Astrocyte of the spinal cord (primary cell): ENCODE measurements at regions not wholly inside any gene's neighbourhood (a gene's known extent, or its start where the extent isn't known, plus 50 kb on each side); places are given as distances from the start of the nearest gene placed in this dataset.

ENCODE experiments used
- DNase-seq: peaks from one replicate; pipeline ENCODE4 v3.0.0; 2011; ENCODE audit warnings: low read depth, low spot score
- H3K4me3 ChIP-seq: 2 replicates; pipeline ENCODE4 v1.5.1; 2011; ENCODE audit warnings: low read depth, mild to moderate bottlenecking, low read length, moderate library complexity
- in situ Hi-C: cut with HindIII; loops from 2 replicates; pipeline ENCODE4 v1.10.0; 2017; ENCODE audit warnings: low sequenced_read_pairs
- TF ChIP-seq, protein P1 (sequence below): IDR thresholded peaks from 2 replicates; pipeline ENCODE4 v1.5.1; 2012; ENCODE audit warnings: low read depth, mild to moderate bottlenecking, low read length, inconsistent platforms

DNA sequence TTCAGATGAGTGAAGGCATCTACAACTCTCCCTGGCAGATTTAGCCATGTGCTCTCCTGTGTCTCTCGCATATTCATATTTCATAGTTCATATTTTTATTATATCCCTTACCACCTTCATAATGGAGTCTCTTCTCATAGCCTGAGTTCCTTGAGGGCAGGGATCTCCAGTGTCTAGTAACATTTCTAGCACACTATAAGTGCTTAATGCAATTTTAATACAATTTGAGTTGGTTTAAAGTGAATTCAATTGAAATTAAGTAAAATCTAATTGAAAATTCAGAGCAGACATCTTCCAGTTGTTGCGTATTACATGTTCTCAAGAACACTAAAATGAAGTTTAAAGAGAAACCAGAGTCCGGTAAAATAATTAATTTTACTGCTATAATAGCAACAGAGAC, 163.6 kb upstream of the GNAI1 start:
- no peak overlapping the region for H3K4me3 ChIP-seq
- TF ChIP-seq, protein P1, sequence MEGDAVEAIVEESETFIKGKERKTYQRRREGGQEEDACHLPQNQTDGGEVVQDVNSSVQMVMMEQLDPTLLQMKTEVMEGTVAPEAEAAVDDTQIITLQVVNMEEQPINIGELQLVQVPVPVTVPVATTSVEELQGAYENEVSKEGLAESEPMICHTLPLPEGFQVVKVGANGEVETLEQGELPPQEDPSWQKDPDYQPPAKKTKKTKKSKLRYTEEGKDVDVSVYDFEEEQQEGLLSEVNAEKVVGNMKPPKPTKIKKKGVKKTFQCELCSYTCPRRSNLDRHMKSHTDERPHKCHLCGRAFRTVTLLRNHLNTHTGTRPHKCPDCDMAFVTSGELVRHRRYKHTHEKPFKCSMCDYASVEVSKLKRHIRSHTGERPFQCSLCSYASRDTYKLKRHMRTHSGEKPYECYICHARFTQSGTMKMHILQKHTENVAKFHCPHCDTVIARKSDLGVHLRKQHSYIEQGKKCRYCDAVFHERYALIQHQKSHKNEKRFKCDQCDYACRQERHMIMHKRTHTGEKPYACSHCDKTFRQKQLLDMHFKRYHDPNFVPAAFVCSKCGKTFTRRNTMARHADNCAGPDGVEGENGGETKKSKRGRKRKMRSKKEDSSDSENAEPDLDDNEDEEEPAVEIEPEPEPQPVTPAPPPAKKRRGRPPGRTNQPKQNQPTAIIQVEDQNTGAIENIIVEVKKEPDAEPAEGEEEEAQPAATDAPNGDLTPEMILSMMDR: no peak
- no peak for DNase-seq
- in situ Hi-C loops: no loop called here

DNA sequence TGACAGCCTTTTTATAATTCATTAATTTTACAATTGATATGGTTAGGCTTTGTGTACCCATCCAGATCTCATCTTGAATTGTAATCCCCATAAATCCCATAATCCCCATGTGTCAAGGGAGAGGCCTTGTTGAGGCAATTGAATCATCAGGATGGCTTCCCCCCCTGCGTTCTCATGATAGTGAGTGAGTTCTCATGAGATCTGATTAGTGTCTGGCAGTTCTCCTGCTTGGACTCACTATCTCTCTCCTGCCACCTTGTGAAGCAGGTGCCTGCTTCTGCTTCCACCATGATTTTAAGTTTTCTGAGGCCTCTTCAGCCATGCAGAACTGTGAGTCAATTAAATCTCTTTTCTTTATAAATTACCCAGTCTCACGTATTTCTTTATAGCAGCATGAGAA, 165.7 kb upstream of the GNAI1 start:
- TF ChIP-seq, protein P1: no peak
- no peak for DNase-seq
- H3K4me3 ChIP-seq: no peak overlapping the region
- in situ Hi-C loops: no loop called here

DNA sequence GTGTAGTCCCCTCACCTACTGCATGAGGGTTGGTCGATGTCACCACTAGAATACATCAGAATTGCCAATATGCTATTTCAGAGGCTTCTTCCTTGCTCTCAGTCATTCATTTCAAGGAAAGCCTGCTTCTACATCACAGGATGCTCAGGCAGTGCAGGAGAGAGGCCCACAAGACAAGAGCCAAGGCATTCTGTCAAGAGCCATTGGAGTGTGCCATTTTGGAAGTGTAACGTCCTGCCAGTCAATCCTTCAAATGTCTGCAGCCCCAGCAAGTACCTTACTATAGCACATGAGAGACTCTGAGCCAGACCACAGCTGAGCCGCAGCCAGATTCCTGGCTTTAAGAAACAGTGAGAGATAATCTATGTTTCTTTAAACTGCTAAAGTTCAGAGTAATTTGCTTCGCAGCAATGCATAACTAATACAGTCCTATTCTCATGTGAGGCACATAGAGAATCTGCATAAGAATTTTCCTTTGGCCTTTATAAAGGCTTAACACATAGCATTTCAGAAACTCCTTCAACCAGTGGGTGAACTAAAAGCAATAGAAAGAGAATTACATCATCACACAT, 166.5 kb upstream of the GNAI1 start:
- in situ Hi-C loops: no loop called here
- peak; percentile 53 for DNase-seq
- H3K4me3 ChIP-seq: no peak overlapping the region
- TF ChIP-seq, protein P1: no peak

DNA sequence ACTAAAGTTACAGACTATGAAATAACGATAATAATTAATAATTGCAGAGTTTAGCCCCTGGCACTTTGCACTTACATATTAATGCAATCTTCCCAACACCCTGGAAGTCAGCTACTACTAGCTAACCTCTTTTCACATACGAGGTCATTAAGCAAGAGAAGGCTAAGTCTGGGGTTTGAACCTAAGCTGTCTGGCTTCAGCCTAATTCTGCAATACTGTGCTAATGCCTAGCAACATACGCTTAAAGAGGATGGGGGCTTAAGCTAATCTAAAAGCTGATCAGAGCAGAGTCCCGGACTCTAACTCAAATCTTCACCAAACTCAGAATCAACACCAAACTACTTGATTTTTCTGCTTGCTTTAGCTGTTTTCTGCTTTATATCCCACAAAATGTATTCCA, 168.7 kb upstream of the GNAI1 start:
- no peak for DNase-seq
- in situ Hi-C loops: no loop called here
- H3K4me3 ChIP-seq: no peak overlapping the region
- TF ChIP-seq, protein P1: no peak

DNA sequence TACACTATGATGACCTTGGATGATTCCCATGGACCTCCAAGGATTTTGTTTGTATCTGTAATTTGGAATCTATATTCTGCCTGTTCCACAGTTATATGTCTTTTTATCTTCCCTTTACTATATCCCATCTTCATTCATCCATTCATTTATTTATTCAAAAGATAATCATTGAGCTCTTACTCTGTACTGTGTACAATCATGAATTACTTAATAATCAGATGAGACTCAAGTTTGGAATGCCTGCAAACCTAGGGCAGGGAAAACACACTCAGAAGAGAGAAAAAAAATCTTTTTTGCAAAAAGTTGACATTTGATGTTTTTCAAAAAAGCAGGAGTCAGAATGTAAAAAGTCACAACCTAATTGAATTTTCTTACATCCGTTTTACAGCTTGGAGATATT, 170.2 kb upstream of the GNAI1 start:
- H3K4me3 ChIP-seq: no peak overlapping the region
- TF ChIP-seq, protein P1: no peak
- DNase-seq: no peak
- in situ Hi-C loops: no loop called here

DNA sequence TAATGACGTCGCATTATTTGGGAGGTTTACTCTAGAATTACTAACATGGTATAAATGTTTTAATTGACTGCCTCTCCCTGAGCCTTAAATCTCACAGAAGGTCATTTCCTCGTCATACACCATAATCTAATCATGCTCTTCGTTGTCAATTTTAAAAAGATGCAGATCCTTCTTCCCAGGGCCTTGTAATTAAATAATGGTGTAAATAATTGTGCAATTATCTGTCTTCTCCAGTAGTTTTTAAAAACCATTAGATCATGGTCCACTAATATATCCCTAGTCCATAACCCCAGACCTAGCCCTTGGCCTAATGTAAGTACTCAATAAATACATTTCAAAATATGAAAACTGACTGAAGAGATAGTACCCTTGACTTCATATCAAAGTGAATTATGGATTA, 181.5 kb upstream of the GNAI1 start:
- no peak for DNase-seq
- in situ Hi-C loops: no loop called here
- TF ChIP-seq, protein P1: no peak
- no peak overlapping the region for H3K4me3 ChIP-seq

DNA sequence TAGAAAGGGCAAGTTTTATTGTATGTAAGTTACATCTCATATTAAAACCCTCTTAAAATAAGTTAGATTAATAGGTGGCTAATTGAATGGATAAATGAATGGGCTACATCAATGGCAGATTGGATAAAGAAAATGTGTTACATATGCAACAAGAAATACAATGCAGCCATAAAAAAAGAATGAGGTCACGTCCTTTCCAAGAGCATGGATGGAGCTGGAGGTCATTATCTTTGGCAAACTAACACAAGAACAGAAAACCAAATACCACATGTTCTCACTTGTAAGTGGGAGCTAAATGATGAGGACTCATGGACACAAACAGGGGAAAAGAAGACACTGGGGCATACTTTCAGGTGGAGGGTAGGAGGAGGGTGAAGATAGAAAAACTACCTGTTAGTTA, 182.2 kb upstream of the GNAI1 start:
- DNase-seq: no peak
- TF ChIP-seq, protein P1: no peak
- H3K4me3 ChIP-seq: no peak overlapping the region
- in situ Hi-C loops: no loop called here
